Transverse colon (tissue), 3 donors: ENCODE measurements at regions not wholly inside any gene's neighbourhood (a gene's known extent, or its start where the extent isn't known, plus 50 kb on each side); places are given as distances from the start of the nearest gene placed in this dataset.
"Not testable (repeated sequence)": the region's sequence is repeated elsewhere in the genome, so short reads cannot be mapped to it uniquely, and the experiment has no call there.

Source experiments
- POLR2A ChIP-seq: fragments of 450-650 bp; IDR thresholded peaks from one replicate; pipeline ENCODE4 v1.6.1; 2016; ENCODE audit warnings: antibody characterized with exemption, mild to moderate bottlenecking, moderate library complexity
- TF ChIP-seq, protein P1 (sequence below), 5 experiments: fragments of 200-600 bp in 3 of 5; fragments of 450-650 bp in 2 of 5; sonication (generic) in 3 of 5; IDR thresholded peaks; 1 replicate in 2 of 5; 2 replicates in 3 of 5; pipeline ENCODE4 v1.5.1; 2016 to 2017; ENCODE audit warnings: antibody characterized with exemption in 5 of 5, inconsistent platforms in 3 of 5, mild to moderate bottlenecking in 2 of 5, moderate library complexity in 1 of 5

DNA sequence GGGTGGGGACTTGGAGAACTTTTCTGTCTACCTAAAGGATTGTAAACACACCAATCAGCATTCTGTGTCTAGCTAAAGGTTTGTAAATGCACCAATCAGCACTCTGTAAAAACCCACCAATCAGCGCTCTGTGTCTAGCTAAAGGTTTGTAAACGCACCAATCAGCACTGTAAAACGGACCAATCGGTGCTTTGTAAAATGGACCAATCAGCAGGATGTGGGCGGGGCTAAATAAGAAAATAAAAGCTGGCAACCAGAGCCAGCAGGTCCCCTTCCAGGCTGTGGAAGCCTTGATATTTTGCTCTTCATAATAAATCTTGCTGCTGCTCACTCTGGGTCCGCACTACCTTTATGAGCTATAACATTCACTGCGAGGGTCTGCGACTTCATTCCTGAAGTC is 331.3 kb downstream of the SUCLG1 start:
- TF ChIP-seq, protein P1, sequence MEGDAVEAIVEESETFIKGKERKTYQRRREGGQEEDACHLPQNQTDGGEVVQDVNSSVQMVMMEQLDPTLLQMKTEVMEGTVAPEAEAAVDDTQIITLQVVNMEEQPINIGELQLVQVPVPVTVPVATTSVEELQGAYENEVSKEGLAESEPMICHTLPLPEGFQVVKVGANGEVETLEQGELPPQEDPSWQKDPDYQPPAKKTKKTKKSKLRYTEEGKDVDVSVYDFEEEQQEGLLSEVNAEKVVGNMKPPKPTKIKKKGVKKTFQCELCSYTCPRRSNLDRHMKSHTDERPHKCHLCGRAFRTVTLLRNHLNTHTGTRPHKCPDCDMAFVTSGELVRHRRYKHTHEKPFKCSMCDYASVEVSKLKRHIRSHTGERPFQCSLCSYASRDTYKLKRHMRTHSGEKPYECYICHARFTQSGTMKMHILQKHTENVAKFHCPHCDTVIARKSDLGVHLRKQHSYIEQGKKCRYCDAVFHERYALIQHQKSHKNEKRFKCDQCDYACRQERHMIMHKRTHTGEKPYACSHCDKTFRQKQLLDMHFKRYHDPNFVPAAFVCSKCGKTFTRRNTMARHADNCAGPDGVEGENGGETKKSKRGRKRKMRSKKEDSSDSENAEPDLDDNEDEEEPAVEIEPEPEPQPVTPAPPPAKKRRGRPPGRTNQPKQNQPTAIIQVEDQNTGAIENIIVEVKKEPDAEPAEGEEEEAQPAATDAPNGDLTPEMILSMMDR (IDR thresholded peaks at IDR 0.05), result not testable (repeated sequence)
- not testable (repeated sequence) for TF ChIP-seq POLR2A
